GM18858 (cell line): ENCODE measurements at regions not wholly inside any gene's neighbourhood (a gene's known extent, or its start where the extent isn't known, plus 50 kb on each side); places are given as distances from the start of the nearest gene placed in this dataset.

Experiments
- ATAC-seq: cut with Tn5 transposase; IDR thresholded peaks from one replicate; pipeline ENCODE4 v1.9.1; 2021; ENCODE audit not compliant: unreplicated experiment

GRCh38 chr6:78577585-78577984 lies 289.8 kb upstream of the IRAK1BP1 start:
- ATAC-seq, result no peak

DNA sequence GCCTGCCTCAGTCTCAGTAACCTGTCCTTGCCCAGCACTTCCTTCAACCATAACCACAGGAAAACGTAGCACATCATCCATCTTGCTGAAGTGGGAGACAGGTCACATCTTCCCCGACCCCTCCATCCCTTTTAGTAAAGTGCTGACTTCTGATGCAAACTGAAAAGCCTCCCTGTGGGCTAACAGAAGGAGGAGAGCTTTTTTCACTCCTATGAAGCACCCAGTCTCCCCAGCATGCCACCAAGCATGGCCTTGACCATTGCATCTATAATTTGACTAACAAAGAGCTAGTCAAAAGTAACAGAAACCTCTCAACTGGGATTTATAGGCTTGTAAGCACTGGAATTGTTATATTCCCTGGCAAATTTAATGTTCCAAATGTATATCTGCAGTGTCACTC lies 288.9 kb upstream of the IRAK1BP1 start:
- no peak for ATAC-seq

- peak; percentile 75 for ATAC-seq
Observed at GRCh38 chr6:78580923-78581322, 286.4 kb upstream of the IRAK1BP1 start.

DNA sequence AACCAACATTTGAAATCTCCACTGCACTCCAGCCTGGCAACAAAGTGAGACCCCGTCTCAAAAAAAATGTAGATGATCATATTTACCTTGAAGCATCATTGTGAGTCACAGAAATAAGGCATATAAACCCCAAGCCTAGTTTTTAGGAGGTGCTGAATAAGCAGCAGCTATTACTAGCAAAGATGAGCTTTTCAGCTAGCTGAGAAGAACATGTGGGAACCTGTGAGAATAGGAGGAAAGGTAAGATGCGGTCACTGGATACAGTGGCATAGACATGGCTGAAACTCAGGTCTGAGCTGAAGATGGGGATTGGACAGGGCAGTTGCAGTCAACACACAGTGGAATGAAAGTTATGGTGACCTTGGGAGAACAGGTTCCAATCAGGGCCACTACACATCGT lies 284.3 kb upstream of the IRAK1BP1 start:
- no peak for ATAC-seq

GRCh38 chr6:78589436-78589835 lies 277.9 kb upstream of the IRAK1BP1 start:
- ATAC-seq, result no peak

DNA sequence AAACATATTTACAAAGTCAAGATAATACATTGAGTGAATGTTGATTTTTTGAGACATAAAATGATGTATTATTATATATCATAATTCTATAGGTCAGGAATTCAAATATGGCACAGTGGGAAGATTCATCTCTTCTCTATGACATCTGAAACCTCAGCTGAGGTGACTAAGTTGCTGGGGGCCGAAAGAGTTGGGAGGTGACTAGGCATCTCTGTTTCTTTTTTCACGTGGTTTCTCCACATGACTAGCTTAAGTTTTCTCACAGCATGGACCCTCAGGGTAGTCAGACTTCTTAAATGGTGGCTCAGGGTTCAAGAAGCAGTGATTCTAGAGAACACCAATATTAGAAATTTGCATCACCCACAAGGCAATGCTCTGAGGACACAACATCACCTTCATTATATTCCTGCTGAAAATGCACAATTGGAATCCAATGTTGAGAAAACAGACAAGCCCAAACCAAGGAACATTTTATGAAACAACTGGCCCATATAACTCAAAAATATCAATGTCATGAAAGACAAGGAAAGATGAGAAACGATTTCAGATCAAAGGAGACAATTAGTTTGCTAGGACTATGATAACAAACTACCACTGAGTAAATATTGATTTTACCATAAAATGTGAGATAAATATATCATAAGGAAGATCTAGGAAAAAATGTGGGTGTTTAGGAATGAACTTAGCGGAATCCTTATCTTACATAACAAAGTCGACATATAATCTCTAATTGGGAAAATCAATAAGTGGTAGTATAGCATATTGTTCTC lies 273.3 kb upstream of the IRAK1BP1 start:
- ATAC-seq, result no peak

DNA sequence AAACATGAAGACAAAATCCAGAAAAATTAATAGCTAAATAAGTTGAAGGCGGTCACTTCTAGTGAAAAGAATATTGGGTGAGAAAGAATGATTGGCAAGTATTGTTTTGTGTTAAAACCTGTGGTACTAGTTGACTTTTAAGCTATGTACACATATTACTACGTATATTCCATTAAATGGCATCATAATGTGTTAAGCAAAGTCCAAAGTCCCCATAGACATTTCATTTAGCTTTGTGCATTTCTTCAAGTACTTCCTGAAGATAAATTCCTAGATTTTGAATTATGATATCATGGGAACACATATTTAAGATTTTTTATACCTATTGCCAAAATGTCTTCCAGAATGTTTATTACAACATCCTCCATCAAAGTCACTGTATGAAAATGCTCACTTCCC lies 272.7 kb upstream of the IRAK1BP1 start:
- ATAC-seq, result no peak

- ATAC-seq, result no peak
Observed at GRCh38 chr6:78597966-78598365, 269.4 kb upstream of the IRAK1BP1 start.

- no peak for ATAC-seq
Observed at GRCh38 chr6:78598966-78599365, 268.4 kb upstream of the IRAK1BP1 start.

GRCh38 chr6:78599526-78599925 lies 267.8 kb upstream of the IRAK1BP1 start:
- ATAC-seq, result no peak

GRCh38 chr6:78605909-78606446 lies 261.4 kb upstream of the IRAK1BP1 start:
- no peak for ATAC-seq

DNA sequence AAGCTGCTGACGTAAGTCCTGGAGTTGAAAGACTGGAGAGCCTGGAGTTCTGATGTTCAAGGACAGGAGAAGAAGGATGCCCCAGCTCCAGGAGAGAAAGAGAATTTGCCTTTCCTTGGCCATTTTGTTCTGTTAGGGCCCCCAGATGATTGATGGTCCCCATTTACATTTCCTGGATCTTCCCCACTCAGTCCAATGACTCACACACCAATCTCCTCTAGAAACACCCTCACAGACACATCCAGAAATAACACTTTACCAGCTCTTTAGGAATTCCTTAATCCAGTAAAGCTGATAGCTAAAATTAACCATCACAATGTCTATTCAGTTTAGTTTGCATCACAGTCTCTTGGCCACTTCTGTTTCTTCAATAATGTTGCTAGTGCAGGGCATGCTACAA lies 260.2 kb upstream of the IRAK1BP1 start:
- no peak for ATAC-seq

DNA sequence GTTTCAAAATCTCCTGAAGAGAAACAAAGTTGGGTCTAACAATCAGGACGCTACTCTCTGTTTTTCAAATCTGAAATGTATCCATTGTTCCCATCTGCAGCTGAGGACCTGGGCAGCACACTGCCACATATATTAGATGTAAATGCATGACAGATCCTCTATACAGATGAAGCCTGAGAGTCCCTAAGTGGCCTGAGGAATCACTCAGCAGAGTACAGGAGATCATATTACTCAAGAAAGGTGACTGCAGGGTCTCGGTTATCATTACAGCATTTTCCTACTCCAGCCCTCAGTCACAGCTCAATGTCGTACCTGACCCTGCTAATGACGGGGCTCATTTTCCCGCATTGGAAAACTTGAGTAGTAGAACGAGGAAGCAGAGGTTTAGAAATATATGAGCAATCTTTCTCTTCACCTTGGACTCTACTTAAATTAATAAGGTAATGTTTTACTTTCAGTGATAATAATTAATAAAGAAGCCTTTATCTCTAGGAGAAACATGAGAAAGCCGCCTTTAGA lies 256.2 kb upstream of the IRAK1BP1 start:
- ATAC-seq, result no peak

- no peak for ATAC-seq
Observed at GRCh38 chr6:78611886-78612480, 255.4 kb upstream of the IRAK1BP1 start.

DNA sequence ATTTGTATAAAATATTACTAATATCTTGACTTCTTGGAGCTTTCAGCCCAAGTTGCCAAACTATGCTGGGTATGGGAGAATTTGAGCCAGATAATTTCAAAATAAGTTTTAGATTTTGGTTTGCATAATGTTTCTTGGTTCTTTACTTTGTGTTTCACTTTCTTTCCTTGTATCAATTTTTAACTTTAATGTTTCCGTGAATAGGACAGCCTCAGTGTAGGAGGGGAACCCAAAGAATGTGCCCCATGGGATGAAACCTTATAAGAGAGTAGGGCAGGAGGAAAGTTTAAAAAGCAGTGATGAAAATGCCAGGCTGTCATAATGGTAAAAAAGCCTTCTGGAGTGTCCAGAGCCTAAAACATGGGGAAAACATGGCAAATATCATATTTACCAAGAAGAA lies 252.4 kb upstream of the IRAK1BP1 start:
- ATAC-seq, result peak; percentile 58

DNA sequence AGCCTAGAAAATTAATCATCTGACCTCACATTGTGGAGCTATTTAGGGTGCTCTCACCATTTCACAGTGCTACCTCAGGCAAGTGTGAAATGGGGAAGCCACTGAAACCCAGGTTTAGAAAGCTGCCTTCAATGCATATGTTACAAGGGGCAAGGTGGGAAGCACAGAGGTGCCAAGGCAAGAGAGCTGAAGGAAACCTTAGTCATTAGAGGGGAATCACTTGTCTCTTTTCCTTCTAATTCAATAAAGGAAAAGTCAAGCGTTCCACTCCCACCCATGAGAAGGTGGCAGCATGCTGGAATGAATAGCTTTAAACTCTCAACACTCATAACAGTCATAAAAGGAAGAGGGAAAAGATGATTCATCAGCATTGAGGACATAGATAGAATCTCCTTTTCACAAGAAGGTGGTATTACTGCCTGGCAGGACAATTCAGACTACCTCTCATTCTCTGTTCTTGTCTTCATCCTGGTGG lies 251.9 kb upstream of the IRAK1BP1 start:
- peak; percentile 71 for ATAC-seq

GRCh38 chr6:78618970-78619369 lies 248.4 kb upstream of the IRAK1BP1 start:
- no peak for ATAC-seq

DNA sequence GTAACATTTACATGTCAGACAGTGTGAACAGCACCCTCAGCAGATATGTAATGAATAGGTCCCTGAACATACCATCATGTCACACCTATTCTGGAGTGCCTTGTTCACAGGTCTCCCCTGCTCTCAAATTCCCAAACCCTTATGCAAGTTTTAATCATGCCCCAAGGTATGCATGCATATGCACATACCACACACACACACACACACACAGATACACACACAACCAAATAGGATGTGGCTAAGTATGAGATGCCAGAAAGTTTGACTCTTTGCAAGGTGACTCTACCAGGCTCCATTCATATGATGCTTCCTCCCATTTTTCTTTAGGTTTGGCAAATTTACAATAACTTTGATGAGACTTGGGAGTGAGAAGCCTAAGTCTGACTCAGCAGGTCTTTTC lies 243.8 kb upstream of the IRAK1BP1 start:
- no peak for ATAC-seq

GRCh38 chr6:78629154-78629721 lies 238.1 kb upstream of the IRAK1BP1 start:
- ATAC-seq, result no peak

- ATAC-seq, result no peak
Observed at GRCh38 chr6:78629836-78630235, 237.5 kb upstream of the IRAK1BP1 start.

DNA sequence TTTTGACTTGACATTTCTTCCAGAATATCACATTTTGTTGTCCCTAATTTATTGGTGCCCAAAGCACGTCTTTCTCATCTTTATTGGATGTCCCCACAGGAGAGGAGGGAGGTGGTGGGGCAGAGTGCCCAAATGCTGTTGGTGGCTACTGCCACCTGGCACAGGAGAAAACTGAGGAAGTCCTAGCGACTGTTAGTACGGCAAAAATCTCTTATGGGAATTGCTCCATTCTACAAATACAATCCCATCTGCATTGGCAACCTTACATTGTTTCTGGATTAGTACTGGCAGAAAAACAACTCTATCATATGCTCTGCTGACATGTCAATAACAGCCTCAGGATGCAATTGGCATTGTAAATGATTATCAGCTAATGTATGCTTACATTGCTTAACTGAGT lies 235.4 kb upstream of the IRAK1BP1 start:
- no peak for ATAC-seq
